Suppressor macrophage treated with lipopolysaccharide for 4 hours (primary cell): ENCODE measurements at regions not wholly inside any gene's neighbourhood (a gene's known extent, or its start where the extent isn't known, plus 50 kb on each side); places are given as distances from the start of the nearest gene placed in this dataset.
A peak's percentile ranks its signal among the peaks of the same experiment; 100 is the strongest.
"Not testable (repeated sequence)": the region's sequence is repeated elsewhere in the genome, so short reads cannot be mapped to it uniquely, and the experiment has no call there.

Source experiments
- DNase-seq: peaks from one replicate; pipeline ENCODE4 v3.0.0-alpha.2; 2020

DNA sequence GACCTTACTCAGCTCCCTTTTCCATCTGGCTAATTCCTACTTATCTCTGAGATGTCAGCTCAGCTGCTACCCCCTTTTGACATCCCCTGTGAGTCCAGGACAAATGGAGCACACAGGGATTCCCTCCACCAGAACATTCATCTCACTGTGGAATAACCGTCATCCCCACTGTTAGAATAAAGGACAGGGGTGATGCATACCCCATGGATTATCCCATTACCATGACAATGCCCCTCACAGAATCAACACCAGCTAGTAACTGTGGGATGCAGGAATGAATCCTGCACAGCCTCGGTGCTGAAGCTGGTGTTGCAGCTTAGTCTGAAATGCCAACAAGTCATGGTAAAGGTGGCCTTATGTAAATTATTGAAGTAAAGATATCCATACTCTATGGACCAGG lies 624.8 kb upstream of the RAB6C start:
- no peak for DNase-seq

DNA sequence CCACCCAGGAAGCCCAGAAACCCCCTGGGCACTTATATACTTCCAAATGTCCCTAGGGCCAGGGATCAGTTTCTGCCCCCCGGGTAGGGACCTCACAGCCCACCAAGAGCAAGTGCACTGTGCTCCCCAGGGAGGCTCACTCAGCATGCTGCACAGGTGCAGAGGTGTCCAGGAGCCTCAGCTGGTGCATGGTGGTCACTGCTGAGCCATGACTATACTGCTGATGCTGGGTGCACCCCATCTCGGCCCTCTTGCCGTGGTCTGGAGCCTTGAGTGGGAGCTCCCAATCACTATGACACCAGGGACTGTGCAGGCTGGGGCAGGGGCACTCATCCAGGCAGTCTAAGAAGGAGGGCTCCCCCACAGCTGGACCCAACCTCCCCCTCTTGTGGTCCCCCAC lies 617.8 kb upstream of the RAB6C start:
- no peak for DNase-seq

GRCh38 chr2:129366263-129366662 lies 613.2 kb upstream of the RAB6C start:
- DNase-seq: no peak

- no peak for DNase-seq
Observed at GRCh38 chr2:129367107-129367506, 612.4 kb upstream of the RAB6C start.

DNA sequence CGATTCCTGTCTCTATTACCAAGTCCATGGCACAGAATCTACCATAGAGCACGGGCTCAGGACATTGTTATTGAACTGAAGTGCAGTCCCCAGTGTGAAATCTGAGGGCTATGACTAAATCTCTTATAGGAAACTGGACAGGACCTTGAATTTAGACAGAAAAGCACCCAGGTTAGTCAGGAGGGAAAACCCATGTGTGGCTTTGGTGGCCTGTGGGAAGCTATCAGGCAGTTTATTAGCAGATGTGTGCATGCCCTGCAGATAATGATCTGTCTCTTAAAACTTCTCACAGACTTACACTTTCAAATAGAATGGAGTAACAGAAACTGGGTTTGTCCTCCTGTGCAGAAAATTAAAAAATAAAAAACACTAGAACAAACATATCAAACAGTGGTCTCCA lies 610.0 kb upstream of the RAB6C start:
- DNase-seq: no peak

DNA sequence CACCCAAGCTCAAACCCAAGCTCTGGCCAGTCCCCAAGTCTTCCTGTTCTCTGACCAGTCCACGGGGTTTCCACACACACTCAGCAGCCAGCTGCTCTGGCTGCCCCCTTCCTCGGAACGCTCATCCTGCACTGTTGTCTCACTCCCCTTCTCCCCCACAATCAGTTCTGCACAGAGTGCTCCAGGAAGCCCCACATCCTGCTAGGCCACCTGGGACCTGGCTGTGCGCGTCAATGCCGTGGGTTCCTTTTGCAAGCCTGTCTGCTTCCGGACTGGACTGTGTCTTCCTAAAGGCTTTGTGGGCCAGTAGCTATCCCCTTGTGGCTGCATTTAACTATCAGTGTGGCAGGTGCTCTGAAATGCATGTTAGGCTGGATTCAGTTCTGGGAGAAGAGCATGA lies 605.0 kb upstream of the RAB6C start:
- DNase-seq: no peak

GRCh38 chr2:129375632-129376425 lies 603.6 kb upstream of the RAB6C start:
- no peak for DNase-seq

GRCh38 chr2:129376426-129377077 lies 602.9 kb upstream of the RAB6C start:
- no peak for DNase-seq

- DNase-seq: no peak
Observed at GRCh38 chr2:129377078-129377469, 602.4 kb upstream of the RAB6C start.

GRCh38 chr2:129378186-129378585 lies 601.3 kb upstream of the RAB6C start:
- DNase-seq: no peak

DNA sequence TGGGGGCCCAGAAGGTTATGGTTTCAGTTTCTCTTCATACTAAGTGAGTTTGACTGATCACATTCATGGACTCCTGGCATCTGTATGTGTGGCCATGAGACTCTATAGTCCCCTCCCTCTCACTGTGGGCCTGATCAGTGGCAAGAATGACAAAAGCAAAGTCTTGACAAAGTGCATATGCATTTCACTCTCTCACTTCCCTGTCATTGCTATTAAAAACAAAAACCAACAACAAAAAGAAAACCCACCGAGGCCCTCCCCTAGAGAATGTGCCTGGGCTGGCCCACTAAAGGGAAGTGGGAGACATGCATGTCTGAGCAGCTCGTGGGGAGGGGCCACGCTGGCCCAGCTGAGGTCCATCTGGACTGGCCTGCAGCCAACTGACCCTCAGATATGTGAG lies 600.1 kb upstream of the RAB6C start:
- DNase-seq: no peak

DNA sequence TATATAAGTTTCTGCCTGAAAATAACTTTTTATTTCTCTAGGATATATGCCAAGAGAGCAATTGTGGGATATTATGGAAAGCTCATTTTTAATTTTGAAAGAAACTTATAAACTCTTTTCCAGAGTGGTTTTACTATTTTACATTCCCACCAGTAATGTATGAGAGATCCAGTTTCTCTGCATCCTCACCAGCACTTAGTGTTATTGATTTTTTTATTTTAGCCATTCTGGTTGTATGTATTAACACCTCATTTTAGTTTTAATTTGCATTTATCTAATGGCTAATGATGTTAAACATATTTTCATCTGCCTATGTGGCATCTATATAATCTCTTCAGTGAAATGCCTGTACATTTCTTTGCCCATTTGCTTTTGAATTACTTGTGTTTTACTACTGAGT lies 597.7 kb upstream of the RAB6C start:
- no peak for DNase-seq

GRCh38 chr2:129388870-129389269 lies 590.6 kb upstream of the RAB6C start:
- DNase-seq: no peak

- DNase-seq: no peak
Observed at GRCh38 chr2:129393816-129394215, 585.6 kb upstream of the RAB6C start.

DNA sequence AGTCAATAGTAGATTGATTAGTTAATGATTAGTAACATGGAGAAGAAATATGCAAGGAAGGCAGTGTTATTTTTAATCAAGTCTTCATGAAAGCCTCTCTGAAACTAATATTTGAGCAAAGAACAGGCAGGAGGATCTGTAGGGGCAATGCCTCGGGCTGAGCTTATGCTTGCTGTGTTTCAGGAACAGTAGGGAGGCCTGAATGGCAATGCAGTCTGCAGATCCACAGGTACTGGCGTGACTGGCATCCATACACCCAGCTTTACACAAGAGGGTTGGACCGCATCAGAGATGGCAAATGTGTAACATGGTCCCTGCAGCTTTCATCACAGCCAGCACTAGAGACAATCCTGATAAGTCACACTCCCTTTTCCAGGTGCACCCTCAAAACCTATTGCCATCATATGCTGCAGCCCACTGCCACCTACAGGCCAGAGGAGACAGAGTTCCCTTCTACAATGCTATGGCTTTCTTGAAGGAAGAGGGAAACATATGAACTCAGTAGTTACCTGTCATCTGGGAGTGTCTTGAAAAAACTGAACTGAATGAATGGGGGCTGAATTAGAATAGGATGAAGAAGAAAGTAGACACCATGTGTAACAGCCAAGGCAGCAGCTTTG lies 582.4 kb upstream of the RAB6C start:
- peak; percentile 9 for DNase-seq

DNA sequence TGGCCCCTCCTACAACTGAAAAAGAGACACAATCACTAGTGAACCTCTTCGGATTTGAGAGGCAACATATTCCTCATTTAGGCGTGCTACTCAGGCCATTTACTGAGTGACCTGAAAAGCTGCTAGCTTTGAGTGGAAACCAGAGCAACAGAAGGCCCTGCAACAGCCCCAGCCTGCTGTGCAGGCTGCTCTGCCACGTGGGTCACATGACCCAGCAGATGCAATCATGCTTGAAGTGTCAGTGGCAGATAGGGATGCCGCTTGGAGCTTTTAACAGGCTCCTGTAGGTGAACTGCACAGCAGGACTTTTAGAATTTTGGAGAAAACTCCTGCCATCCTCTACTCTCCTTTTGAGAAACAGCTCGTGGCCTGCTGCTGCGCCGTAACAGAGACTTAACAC lies 578.6 kb upstream of the RAB6C start:
- no peak for DNase-seq

- no peak for DNase-seq
Observed at GRCh38 chr2:129402076-129402475, 577.4 kb upstream of the RAB6C start.

DNA sequence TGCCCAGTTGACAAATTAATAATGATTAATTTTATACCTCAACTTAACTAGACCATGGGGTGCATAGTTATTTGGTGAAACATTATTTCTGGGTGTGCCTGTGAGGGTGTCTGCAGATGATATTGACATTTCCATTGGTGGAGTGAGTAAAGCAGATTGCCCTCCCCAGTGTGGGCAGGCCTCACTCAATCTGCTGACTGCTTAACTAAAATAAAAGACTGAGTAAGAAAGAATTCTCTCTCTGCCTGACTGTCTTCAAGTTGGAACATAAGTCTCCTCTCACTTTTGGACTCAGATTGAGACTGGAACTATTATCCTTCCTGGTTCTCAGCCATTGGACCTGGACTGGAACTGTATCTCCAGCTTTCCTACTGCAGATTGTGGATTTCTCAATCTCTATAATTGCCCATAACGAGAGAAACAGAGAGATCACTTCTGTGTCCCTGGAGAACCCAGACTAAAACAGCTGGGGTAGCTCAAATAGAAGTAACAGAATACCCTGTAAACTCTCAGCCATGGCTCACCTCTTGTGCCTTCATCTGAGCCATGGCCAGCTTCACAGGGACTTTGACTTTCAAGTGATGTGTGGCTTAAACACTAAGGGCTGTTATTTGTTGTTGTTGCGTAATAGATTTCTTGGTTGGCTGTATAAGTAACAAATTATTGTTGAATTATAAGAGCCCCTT lies 575.3 kb upstream of the RAB6C start:
- DNase-seq: no peak

GRCh38 chr2:129408570-129408969 lies 570.9 kb upstream of the RAB6C start:
- no peak for DNase-seq

DNA sequence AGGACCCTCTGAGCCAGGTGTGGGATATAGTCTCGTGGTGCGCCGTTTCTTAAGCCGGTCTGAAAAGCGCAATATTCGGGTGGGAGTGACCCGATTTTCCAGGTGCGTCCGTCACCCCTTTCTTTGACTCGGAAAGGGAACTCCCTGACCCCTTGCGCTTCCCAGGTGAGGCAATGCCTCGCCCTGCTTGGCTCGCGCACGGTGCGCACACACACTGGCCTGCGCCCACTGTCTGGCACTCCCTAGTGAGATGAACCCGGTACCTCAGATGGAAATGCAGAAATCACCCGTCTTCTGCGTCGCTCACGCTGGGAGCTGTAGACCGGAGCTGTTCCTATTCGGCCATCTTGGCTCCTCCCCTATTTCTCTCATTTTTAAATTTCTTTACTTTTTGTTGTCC lies 562.4 kb upstream of the RAB6C start:
- DNase-seq: not testable (repeated sequence)

DNA sequence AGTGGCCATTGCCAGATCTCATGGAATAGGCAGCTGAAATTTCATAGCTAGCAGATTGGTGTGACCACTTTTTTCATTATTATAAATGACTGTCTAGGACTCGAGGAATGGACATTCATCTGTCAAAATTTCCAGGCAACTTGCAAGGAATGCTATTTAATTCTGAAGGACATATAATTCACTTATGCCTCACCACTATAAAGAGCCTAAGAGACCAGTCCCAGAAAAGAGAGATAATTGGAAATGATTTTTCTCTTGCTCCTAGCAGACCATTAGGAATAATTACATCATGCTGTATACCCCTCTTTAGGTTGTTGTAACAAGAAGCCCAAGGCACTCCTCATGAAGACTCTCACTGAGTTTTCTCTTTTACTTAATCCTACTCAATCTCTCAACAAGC lies 557.4 kb upstream of the RAB6C start:
- DNase-seq: no peak

DNA sequence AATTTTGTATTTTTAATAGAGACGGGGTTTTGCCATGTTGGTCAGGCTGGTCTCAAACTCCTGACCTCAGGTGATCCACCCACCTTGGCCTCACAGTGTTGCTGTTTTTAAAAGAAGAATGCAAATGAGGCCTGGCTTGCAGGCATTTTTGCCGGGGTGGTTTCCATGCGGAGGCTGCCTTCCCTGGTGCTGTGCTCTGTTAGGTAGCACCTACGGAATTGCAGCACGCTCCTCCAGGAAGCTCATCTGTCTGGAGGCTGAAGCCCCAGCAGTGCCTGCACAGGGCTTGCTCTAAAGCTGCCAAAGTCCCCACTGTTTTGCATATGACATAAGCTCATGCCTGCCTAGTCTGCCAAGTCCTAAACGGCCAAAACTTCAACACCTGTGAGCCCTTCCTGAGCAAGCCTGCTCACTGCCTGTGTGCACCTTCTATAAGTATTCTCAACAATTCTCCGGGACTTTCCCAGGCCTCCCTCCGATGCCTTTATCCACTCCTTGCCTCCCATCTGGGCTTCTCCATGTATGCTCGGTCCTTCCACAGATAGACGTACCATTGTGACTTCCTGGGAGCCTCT lies 551.3 kb upstream of the RAB6C start:
- no peak for DNase-seq

DNA sequence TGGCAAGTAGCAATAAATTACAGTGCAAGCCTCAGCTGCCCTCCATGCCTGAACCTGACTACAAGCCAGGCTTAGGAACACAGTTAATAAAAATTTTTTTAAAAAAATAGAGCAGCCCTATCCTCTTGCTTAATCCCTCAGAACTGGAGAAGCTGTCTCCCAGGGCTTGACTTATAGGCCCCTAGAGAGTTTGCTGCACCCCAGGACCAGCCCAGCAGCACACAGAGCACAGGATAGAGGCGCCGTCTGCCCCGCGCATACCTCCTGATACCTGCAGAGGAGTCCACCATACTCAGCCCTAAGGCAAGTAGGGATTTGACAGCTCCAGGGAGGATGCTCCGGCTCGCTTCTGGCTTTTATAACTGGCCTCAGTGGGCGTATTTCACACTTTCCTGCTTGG lies 548.6 kb upstream of the RAB6C start:
- DNase-seq: no peak
